Uterus (tissue), 3 donors: ENCODE measurements at regions not wholly inside any gene's neighbourhood (a gene's known extent, or its start where the extent isn't known, plus 50 kb on each side); places are given as distances from the start of the nearest gene placed in this dataset.

Experiments used
- DNase-seq, 2 donors: peaks; one replicate each; pipeline ENCODE4 v3.0.0-alpha.2; 2019 to 2020
- H3K27ac ChIP-seq, 2 donors: fragments of 200-600 bp; sonication (generic); 1 replicate in 1 of 2; 2 replicates in 1 of 2; pipeline ENCODE4 v1.5.1; 2016 to 2018
- H3K27me3 ChIP-seq, 2 donors: fragments of 200-600 bp; sonication (generic); one replicate each; pipeline ENCODE4 v1.5.1; 2018 to 2019; ENCODE audit warnings: control low read depth in 1 of 2
- H3K36me3 ChIP-seq, 2 donors: fragments of 200-600 bp; sonication (generic); one replicate each; pipeline ENCODE4 v1.5.1; 2019; ENCODE audit warnings: control low read depth in 1 of 2
- H3K4me1 ChIP-seq, 2 donors: fragments of 200-600 bp; sonication (generic); one replicate each; pipeline ENCODE4 v1.5.1; 2018 to 2019; ENCODE audit warnings: control low read depth in 1 of 2
- H3K4me3 ChIP-seq, 2 donors: fragments of 200-600 bp; sonication (generic); 1 replicate in 1 of 2; 2 replicates in 1 of 2; pipeline ENCODE4 v1.5.1; 2018 to 2019; ENCODE audit warnings: mild to moderate bottlenecking in 1 of 2
- H3K9me3 ChIP-seq, 2 donors: fragments of 200-600 bp; sonication (generic); one replicate each; pipeline ENCODE4 v1.5.1; 2019; ENCODE audit warnings: control low read depth in 1 of 2
- CTCF ChIP-seq, 4 experiments: fragments of 200-600 bp in 2 of 4; fragments of 450-650 bp in 2 of 4; sonication (generic) in 2 of 4; IDR thresholded peaks; one replicate each; pipeline ENCODE4 v1.5.1; 2016 to 2019; ENCODE audit warnings: antibody characterized with exemption in 4 of 4, mild to moderate bottlenecking in 2 of 4, moderate library complexity in 1 of 4
- POLR2A ChIP-seq, 2 donors: fragments of 450-650 bp; IDR thresholded peaks; one replicate each; pipeline ENCODE4 v1.6.1; 2016; ENCODE audit warnings: antibody characterized with exemption in 2 of 2, mild to moderate bottlenecking in 1 of 2, moderate library complexity in 1 of 2
- intact Hi-C: fragments of 100-400 bp; cut with DNase I; formaldehyde crosslinking; loops from one replicate; pipeline ENCODE4 v1.15.1; 2023; ENCODE audit warnings: low total_unique reads
- donor health status: DM: yes; HTN: yes; CAD: no.

DNA sequence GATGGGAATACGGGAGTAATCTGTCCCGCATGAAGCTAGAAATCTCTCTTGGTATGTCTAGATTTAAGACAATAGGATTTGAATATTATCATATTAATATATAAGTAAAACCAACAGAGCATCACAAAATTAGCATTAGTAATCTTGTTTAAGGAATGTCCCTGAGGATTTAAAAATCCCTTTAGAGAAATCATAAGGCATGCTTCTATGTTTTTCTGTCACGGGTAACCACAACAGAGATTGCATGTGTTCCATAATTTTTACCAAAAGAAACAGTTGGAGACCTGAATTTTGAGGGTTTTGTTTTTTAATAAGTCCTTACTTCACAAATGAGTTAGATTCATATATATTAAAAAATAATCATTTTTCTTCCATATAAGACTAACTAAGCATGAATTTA is 146.8 kb downstream of the GJA1 start:
- H3K9me3 ChIP-seq: no peaks in the 10 kb centered on the region
- no peak for TF ChIP-seq POLR2A (IDR thresholded peaks at IDR 0.05)
- no peak for TF ChIP-seq CTCF (IDR thresholded peaks at IDR 0.05)
- DNase-seq: no peak
- no peaks in the 10 kb centered on the region for H3K27me3 ChIP-seq
- no peak overlapping the region for H3K27ac ChIP-seq
- intact Hi-C loops: no loop called here
- H3K36me3 ChIP-seq: no peaks in the 10 kb centered on the region
- H3K4me3 ChIP-seq: no peak overlapping the region
- H3K4me1 ChIP-seq: no peaks in the 10 kb centered on the region

- no peaks in the 10 kb centered on the region for H3K27me3 ChIP-seq
- H3K36me3 ChIP-seq: no peaks in the 10 kb centered on the region
- intact Hi-C loops: no loop called here
- TF ChIP-seq POLR2A (IDR thresholded peaks at IDR 0.05): no peak
- no peak for TF ChIP-seq CTCF (IDR thresholded peaks at IDR 0.05)
- H3K4me3 ChIP-seq: no peak overlapping the region
- peak overlapping the region; percentile 0 to 71 for H3K27ac ChIP-seq
- no peak for DNase-seq
- no peaks in the 10 kb centered on the region for H3K4me1 ChIP-seq
- H3K9me3 ChIP-seq: no peaks in the 10 kb centered on the region
Observed at GRCh38 chr6:121584586-121585369, 149.3 kb downstream of the GJA1 start.

DNA sequence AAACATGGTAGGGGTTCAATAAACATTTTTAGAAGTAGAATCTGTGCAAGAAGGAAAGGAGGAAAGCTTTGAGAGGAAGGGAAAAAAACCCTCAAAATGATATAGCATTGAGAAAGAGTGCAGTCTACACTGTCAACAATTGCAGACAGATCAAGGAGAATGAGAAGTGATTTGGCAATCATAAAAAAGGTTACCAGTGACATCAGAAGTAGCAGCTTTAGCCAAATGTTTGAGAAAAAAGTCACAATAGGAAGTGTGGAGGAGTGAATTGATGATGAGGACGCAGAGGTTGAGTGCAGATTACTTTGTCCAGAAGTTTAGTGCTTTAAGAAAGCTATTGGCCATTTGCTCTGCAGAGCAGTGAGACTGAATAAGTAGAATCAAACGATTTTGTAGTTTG is 155.0 kb downstream of the GJA1 start:
- no peaks in the 10 kb centered on the region for H3K36me3 ChIP-seq
- H3K4me3 ChIP-seq: no peak overlapping the region
- H3K9me3 ChIP-seq: no peaks in the 10 kb centered on the region
- no peak overlapping the region for H3K27ac ChIP-seq
- H3K27me3 ChIP-seq: no peaks in the 10 kb centered on the region
- intact Hi-C loops: no loop called here
- no peaks in the 10 kb centered on the region for H3K4me1 ChIP-seq
- DNase-seq: no peak
- TF ChIP-seq POLR2A (IDR thresholded peaks at IDR 0.05): no peak
- TF ChIP-seq CTCF (IDR thresholded peaks at IDR 0.05): no peak

GRCh38 chr6:121590916-121591315 is 155.5 kb downstream of the GJA1 start:
- H3K36me3 ChIP-seq: no peaks in the 10 kb centered on the region
- H3K27ac ChIP-seq: no peak overlapping the region
- TF ChIP-seq CTCF (IDR thresholded peaks at IDR 0.05): no peak
- TF ChIP-seq POLR2A (IDR thresholded peaks at IDR 0.05): no peak
- no peaks in the 10 kb centered on the region for H3K4me1 ChIP-seq
- DNase-seq: no peak
- no peak overlapping the region for H3K4me3 ChIP-seq
- intact Hi-C loops: no loop called here
- no peaks in the 10 kb centered on the region for H3K9me3 ChIP-seq
- H3K27me3 ChIP-seq: no peaks in the 10 kb centered on the region

DNA sequence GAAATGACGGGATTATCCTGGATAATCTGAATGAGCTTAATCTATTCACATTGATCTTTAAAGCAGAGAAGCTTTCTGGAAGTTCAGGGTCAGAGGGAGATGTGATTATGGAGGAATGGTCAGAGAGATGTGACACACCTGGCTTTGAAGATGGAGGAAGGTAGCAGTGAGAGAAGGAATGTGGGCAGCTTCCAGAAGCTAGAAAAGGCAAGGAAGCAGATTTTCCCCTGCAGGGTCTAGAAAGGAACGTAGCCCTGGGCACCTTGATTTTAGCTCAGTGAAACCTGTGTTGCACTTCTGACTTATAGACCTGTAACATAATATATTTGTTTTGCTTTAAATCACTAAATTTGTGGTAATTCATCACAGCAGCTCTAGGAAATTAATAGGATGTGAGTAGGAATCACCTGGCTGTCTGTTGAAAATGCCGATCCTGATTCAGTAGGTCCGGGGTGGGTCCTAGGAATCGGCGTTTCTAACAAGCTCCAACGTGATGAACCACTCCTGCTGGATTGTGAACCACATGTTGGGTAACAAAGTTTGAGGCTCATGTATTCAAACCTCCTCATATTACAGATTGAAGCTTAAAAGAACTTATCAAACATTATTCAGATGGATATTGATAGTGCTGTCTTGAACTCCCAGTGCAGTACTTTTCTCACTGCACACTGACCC is 157.0 kb downstream of the GJA1 start:
- DNase-seq: no peak
- intact Hi-C loops: no loop called here
- no peak overlapping the region for H3K4me3 ChIP-seq
- H3K27me3 ChIP-seq: no peaks in the 10 kb centered on the region
- no peaks in the 10 kb centered on the region for H3K36me3 ChIP-seq
- no peaks in the 10 kb centered on the region for H3K9me3 ChIP-seq
- TF ChIP-seq CTCF (IDR thresholded peaks at IDR 0.05): no peak
- TF ChIP-seq POLR2A (IDR thresholded peaks at IDR 0.05): no peak
- no peaks in the 10 kb centered on the region for H3K4me1 ChIP-seq
- no peak overlapping the region for H3K27ac ChIP-seq
